Neural cell (in vitro differentiated cells): ENCODE measurements at regions not wholly inside any gene's neighbourhood (a gene's known extent, or its start where the extent isn't known, plus 50 kb on each side); places are given as distances from the start of the nearest gene placed in this dataset.

Source experiments
- H2AFZ ChIP-seq: fragments of 200-600, 300-800 bp; sonication (generic), shearing (Covaris generic); 2 replicates; pipeline ENCODE4 v1.6.0; 2014; ENCODE audit warnings: low read depth, mild to moderate bottlenecking, antibody characterized with exemption, low read length, moderate library complexity
- H3F3A ChIP-seq: fragments of 200-600 bp; shearing (Covaris generic); 2 replicates; pipeline ENCODE4 v1.6.1; 2016; ENCODE audit warnings: mild to moderate bottlenecking, moderate library complexity, mixed read lengths, antibody characterized with exemption, low read length; ENCODE audit not compliant: insufficient read depth, poor library complexity, severe bottlenecking
- H3K27ac ChIP-seq: fragments of 200-600, 300-800 bp; sonication (generic), shearing (Covaris generic); 2 replicates; pipeline ENCODE4 v1.5.1; 2014; ENCODE audit warnings: mild to moderate bottlenecking, low read length, moderate library complexity
- H3K27me3 ChIP-seq: fragments of 300-800, 200-600 bp; sonication (generic), shearing (Covaris generic); 2 replicates; pipeline ENCODE4 v1.6.0; 2014; ENCODE audit warnings: mild to moderate bottlenecking, low read depth, low read length, moderate library complexity; ENCODE audit not compliant: insufficient read depth
- H3K36me3 ChIP-seq: fragments of 300-800, 200-600 bp; sonication (generic), shearing (Covaris generic); 2 replicates; pipeline ENCODE4 v1.5.1; 2014; ENCODE audit warnings: mild to moderate bottlenecking, antibody characterized with exemption, low read length, moderate library complexity; ENCODE audit not compliant: insufficient read depth
- H3K4me2 ChIP-seq: fragments of 300-800, 200-600 bp; sonication (generic), shearing (Covaris generic); 2 replicates; pipeline ENCODE4 v1.6.0; 2014; ENCODE audit warnings: mild to moderate bottlenecking, low read length
- H3K4me3 ChIP-seq: fragments of 300-800, 200-600 bp; sonication (generic), shearing (Covaris generic); 2 replicates; pipeline ENCODE4 v1.5.1; 2014; ENCODE audit warnings: mild to moderate bottlenecking, low read length, moderate library complexity
- H3K79me2 ChIP-seq: fragments of 200-600 bp; shearing (Covaris generic); replicated peaks from 2 replicates; pipeline ENCODE4 v1.6.0; 2014; ENCODE audit warnings: mild to moderate bottlenecking, low read length, moderate library complexity; ENCODE audit not compliant: insufficient read depth
- H3K9ac ChIP-seq: fragments of 300-800, 200-600 bp; sonication (generic), shearing (Covaris generic); 2 replicates; pipeline ENCODE4 v1.6.1; 2016; ENCODE audit warnings: mild to moderate bottlenecking, low read length, mixed read lengths
- H3K9me2 ChIP-seq: fragments of 200-600 bp; shearing (Covaris generic); 2 replicates; pipeline ENCODE4 v1.6.1; 2016; ENCODE audit warnings: mild to moderate bottlenecking, low read length, mixed read lengths; ENCODE audit not compliant: insufficient read depth
- H3K9me3 ChIP-seq: fragments of 200-600, 300-800 bp; sonication (generic), shearing (Covaris generic); 2 replicates; pipeline ENCODE4 v1.6.1; 2016; ENCODE audit warnings: mild to moderate bottlenecking, mixed run types, low read length, moderate library complexity, mixed read lengths
- H4K20me1 ChIP-seq: fragments of 200-600 bp; shearing (Covaris generic); 2 replicates; pipeline ENCODE4 v1.6.1; 2016; ENCODE audit warnings: mild to moderate bottlenecking, mixed run types; ENCODE audit not compliant: insufficient read depth
- EP300 ChIP-seq: fragments of 450-650 bp; conservative IDR thresholded peaks from 2 replicates; pipeline ENCODE4 v1.6.1; 2014; ENCODE audit warnings: antibody characterized with exemption, mild to moderate bottlenecking, moderate library complexity; ENCODE audit not compliant: poor library complexity, severe bottlenecking
- EZH2 ChIP-seq: fragments of 200-600, 300-800 bp; shearing (Covaris generic), sonication (generic); IDR thresholded peaks from 2 replicates; pipeline ENCODE4 v1.6.1; 2014; ENCODE audit warnings: antibody characterized with exemption, low read length, borderline replicate concordance, mild to moderate bottlenecking; ENCODE audit not compliant: insufficient read depth, poor library complexity, severe bottlenecking
- MXI1 ChIP-seq: fragments of 450-650 bp; conservative IDR thresholded peaks from 2 replicates; pipeline ENCODE4 v1.6.1; 2014; ENCODE audit warnings: antibody characterized with exemption, mild to moderate bottlenecking; ENCODE audit not compliant: poor library complexity, severe bottlenecking
- POLR2AphosphoS5 ChIP-seq: IDR thresholded peaks from 2 replicates; pipeline ENCODE4 v1.6.1; 2012
- RAD21 ChIP-seq: fragments of 450-650 bp; conservative IDR thresholded peaks from 2 replicates; pipeline ENCODE4 v1.6.1; 2014; ENCODE audit warnings: antibody characterized with exemption, mild to moderate bottlenecking, moderate library complexity
- SMC3 ChIP-seq: fragments of 450-650 bp; conservative IDR thresholded peaks from 2 replicates; pipeline ENCODE4 v1.6.1; 2014; ENCODE audit warnings: antibody characterized with exemption, mild to moderate bottlenecking, moderate library complexity; ENCODE audit not compliant: poor library complexity
- TAF1 ChIP-seq: IDR thresholded peaks from 2 replicates; pipeline ENCODE4 v1.6.1; 2012; ENCODE audit warnings: low read depth
- TF ChIP-seq, protein P1 (sequence below): IDR thresholded peaks from 2 replicates; pipeline ENCODE4 v1.6.1; 2012; ENCODE audit warnings: borderline replicate concordance
- TF ChIP-seq, protein P2 (sequence below): fragments of 450-650 bp; IDR thresholded peaks from 2 replicates; pipeline ENCODE4 v1.5.1; 2014; ENCODE audit warnings: antibody characterized with exemption, mild to moderate bottlenecking, moderate library complexity; ENCODE audit not compliant: poor library complexity, severe bottlenecking

DNA sequence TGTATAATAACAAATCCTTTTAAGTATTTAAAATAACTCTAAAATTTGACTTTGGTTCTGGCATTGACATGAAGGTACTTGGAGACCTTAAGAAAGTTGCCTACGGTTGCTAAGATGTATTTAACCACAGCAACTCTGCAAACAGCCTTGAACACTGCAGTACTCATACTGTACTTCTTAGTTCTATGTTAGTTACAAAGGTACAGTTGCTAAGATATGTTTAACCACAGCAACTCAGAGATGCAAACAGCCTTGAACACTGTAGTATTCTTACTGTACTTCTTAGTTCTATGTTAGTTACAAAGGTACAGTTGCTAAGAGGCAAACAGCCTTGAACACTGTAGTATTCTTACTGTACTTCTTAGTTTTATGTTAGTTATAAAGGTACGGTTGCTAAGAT, 268.3 kb upstream of the MIR17HG start:
- H3K9ac ChIP-seq = no peak overlapping the region
- H3K9me3 ChIP-seq = no peaks in the 10 kb centered on the region
- no peaks in the 10 kb centered on the region for H3K9me2 ChIP-seq
- H3K79me2 ChIP-seq = no peaks in the 10 kb centered on the region
- no peak overlapping the region for H3K4me3 ChIP-seq
- no peak overlapping the region for H3K27ac ChIP-seq
- H3K27me3 ChIP-seq = no peaks in the 10 kb centered on the region
- no peak overlapping the region for H3K4me2 ChIP-seq
- no peak overlapping the region for H2AFZ ChIP-seq
- no peaks in the 10 kb centered on the region for H3F3A ChIP-seq
- no peaks in the 10 kb centered on the region for H4K20me1 ChIP-seq
- TF ChIP-seq, protein P1, sequence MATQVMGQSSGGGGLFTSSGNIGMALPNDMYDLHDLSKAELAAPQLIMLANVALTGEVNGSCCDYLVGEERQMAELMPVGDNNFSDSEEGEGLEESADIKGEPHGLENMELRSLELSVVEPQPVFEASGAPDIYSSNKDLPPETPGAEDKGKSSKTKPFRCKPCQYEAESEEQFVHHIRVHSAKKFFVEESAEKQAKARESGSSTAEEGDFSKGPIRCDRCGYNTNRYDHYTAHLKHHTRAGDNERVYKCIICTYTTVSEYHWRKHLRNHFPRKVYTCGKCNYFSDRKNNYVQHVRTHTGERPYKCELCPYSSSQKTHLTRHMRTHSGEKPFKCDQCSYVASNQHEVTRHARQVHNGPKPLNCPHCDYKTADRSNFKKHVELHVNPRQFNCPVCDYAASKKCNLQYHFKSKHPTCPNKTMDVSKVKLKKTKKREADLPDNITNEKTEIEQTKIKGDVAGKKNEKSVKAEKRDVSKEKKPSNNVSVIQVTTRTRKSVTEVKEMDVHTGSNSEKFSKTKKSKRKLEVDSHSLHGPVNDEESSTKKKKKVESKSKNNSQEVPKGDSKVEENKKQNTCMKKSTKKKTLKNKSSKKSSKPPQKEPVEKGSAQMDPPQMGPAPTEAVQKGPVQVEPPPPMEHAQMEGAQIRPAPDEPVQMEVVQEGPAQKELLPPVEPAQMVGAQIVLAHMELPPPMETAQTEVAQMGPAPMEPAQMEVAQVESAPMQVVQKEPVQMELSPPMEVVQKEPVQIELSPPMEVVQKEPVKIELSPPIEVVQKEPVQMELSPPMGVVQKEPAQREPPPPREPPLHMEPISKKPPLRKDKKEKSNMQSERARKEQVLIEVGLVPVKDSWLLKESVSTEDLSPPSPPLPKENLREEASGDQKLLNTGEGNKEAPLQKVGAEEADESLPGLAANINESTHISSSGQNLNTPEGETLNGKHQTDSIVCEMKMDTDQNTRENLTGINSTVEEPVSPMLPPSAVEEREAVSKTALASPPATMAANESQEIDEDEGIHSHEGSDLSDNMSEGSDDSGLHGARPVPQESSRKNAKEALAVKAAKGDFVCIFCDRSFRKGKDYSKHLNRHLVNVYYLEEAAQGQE = no peak
- TF ChIP-seq, protein P2, sequence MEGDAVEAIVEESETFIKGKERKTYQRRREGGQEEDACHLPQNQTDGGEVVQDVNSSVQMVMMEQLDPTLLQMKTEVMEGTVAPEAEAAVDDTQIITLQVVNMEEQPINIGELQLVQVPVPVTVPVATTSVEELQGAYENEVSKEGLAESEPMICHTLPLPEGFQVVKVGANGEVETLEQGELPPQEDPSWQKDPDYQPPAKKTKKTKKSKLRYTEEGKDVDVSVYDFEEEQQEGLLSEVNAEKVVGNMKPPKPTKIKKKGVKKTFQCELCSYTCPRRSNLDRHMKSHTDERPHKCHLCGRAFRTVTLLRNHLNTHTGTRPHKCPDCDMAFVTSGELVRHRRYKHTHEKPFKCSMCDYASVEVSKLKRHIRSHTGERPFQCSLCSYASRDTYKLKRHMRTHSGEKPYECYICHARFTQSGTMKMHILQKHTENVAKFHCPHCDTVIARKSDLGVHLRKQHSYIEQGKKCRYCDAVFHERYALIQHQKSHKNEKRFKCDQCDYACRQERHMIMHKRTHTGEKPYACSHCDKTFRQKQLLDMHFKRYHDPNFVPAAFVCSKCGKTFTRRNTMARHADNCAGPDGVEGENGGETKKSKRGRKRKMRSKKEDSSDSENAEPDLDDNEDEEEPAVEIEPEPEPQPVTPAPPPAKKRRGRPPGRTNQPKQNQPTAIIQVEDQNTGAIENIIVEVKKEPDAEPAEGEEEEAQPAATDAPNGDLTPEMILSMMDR = no peak
- TF ChIP-seq TAF1 (no peak), RAD21 (no peak), MXI1 (no peak), EZH2 (no peak), EP300 (no peak), SMC3 (no peak), POLR2AphosphoS5 (no peak)
- no peaks in the 10 kb centered on the region for H3K36me3 ChIP-seq

DNA sequence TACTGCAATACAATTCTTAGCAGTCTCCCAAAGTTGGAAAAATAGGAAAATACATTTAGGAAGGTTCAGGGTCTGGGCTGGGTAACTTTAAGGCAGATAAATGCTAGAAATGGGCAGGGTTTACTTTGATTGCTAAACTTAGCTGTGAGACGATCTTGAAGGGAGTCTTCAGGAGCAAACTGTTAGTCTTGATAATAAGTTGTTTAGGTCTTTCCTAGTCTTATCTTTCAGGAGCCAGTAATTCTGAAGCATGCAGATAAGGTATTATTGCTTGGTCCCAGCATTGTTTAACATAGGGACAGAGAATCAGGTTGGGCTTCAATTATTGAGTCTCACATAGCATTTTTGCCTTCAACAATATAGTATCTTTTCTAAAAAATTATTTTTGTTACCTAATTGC, 262.4 kb upstream of the MIR17HG start:
- H3K9me3 ChIP-seq = no peaks in the 10 kb centered on the region
- no peaks in the 10 kb centered on the region for H3K79me2 ChIP-seq
- H3K9me2 ChIP-seq = no peaks in the 10 kb centered on the region
- H3K9ac ChIP-seq = no peak overlapping the region
- H3K27ac ChIP-seq = no peak overlapping the region
- H2AFZ ChIP-seq = no peak overlapping the region
- no peaks in the 10 kb centered on the region for H3K36me3 ChIP-seq
- no peaks in the 10 kb centered on the region for H3F3A ChIP-seq
- no peak overlapping the region for H3K4me2 ChIP-seq
- TF ChIP-seq EP300 = no peak
- TF ChIP-seq RAD21 = no peak
- TF ChIP-seq POLR2AphosphoS5 = no peak
- no peak for TF ChIP-seq EZH2
- no peak for TF ChIP-seq TAF1
- TF ChIP-seq, protein P1 = no peak
- no peak for TF ChIP-seq SMC3
- TF ChIP-seq, protein P2 = no peak
- TF ChIP-seq MXI1 = no peak
- H3K27me3 ChIP-seq = no peaks in the 10 kb centered on the region
- H3K4me3 ChIP-seq = no peak overlapping the region
- no peaks in the 10 kb centered on the region for H4K20me1 ChIP-seq
